HL-60 (cell line): ENCODE measurements at regions not wholly inside any gene's neighbourhood (a gene's known extent, or its start where the extent isn't known, plus 50 kb on each side); places are given as distances from the start of the nearest gene placed in this dataset.

Source experiments
- POLR2AphosphoS5 ChIP-seq: IDR thresholded peaks from 2 replicates; pipeline ENCODE4 v1.6.1; 2012; ENCODE audit warnings: low read depth
- TF ChIP-seq, protein P1 (sequence below): IDR thresholded peaks from one replicate; pipeline ENCODE4 v1.5.1; 2011; ENCODE audit warnings: low read length, control low read depth, inconsistent platforms; ENCODE audit not compliant: insufficient read depth

DNA sequence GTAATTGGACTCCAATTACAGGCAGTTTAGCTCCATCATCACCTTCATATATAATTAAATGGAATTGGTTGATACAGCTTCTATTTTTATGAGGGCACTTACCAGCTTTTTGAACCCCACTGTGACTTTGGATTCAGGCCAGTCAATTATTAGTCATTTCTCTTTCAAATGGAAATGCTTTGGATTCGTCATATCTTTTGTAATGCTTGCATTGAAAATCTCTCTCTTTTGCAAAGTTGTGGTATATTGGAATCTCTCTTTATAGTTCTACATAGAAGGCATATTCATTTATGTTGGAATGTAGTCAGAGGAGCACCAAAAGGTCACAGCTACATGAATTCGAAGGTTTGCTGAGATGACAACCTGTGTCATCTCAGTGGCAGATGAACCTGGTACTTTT lies 1074.3 kb upstream of the SLC10A2 start:
- TF ChIP-seq, protein P1, sequence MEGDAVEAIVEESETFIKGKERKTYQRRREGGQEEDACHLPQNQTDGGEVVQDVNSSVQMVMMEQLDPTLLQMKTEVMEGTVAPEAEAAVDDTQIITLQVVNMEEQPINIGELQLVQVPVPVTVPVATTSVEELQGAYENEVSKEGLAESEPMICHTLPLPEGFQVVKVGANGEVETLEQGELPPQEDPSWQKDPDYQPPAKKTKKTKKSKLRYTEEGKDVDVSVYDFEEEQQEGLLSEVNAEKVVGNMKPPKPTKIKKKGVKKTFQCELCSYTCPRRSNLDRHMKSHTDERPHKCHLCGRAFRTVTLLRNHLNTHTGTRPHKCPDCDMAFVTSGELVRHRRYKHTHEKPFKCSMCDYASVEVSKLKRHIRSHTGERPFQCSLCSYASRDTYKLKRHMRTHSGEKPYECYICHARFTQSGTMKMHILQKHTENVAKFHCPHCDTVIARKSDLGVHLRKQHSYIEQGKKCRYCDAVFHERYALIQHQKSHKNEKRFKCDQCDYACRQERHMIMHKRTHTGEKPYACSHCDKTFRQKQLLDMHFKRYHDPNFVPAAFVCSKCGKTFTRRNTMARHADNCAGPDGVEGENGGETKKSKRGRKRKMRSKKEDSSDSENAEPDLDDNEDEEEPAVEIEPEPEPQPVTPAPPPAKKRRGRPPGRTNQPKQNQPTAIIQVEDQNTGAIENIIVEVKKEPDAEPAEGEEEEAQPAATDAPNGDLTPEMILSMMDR, result no peak
- no peak for TF ChIP-seq POLR2AphosphoS5
